Neural progenitor cell (in vitro differentiated cells): ENCODE measurements at regions not wholly inside any gene's neighbourhood (a gene's known extent, or its start where the extent isn't known, plus 50 kb on each side); places are given as distances from the start of the nearest gene placed in this dataset.

ENCODE experiments used
- EZH2 ChIP-seq: fragments of 200-600 bp; sonication (generic); IDR thresholded peaks from 2 replicates; pipeline ENCODE4 v1.6.1; 2017; ENCODE audit warnings: antibody characterized with exemption, mild to moderate bottlenecking, moderate library complexity
- TF ChIP-seq, protein P1 (sequence below): fragments of 200-600 bp; sonication (generic); IDR thresholded peaks from 2 replicates; pipeline ENCODE4 v1.5.1; 2017; ENCODE audit warnings: antibody characterized with exemption, mild to moderate bottlenecking

DNA sequence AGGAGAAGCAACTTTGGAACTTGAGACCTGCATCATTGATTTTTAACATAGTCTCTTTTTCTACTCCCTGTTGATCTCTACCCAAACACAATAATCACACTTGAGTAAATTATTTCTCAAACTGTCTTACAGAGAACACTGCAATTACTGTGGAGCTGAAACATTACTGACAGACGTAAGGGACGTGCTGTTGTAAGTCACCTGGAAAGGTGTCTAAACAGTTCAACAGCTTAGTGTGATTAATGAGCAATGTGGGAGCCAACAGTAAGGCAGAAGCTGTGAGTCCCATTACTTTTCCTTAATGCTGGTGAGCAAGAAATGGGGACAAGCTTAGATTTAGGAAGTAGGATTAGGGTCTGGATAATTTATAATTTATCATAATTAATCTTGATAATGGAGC is 265.7 kb downstream of the DLEU7 start:
- TF ChIP-seq, protein P1, sequence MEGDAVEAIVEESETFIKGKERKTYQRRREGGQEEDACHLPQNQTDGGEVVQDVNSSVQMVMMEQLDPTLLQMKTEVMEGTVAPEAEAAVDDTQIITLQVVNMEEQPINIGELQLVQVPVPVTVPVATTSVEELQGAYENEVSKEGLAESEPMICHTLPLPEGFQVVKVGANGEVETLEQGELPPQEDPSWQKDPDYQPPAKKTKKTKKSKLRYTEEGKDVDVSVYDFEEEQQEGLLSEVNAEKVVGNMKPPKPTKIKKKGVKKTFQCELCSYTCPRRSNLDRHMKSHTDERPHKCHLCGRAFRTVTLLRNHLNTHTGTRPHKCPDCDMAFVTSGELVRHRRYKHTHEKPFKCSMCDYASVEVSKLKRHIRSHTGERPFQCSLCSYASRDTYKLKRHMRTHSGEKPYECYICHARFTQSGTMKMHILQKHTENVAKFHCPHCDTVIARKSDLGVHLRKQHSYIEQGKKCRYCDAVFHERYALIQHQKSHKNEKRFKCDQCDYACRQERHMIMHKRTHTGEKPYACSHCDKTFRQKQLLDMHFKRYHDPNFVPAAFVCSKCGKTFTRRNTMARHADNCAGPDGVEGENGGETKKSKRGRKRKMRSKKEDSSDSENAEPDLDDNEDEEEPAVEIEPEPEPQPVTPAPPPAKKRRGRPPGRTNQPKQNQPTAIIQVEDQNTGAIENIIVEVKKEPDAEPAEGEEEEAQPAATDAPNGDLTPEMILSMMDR = no peak
- no peak for TF ChIP-seq EZH2
